H1 (cell line): ENCODE measurements at regions not wholly inside any gene's neighbourhood (a gene's known extent, or its start where the extent isn't known, plus 50 kb on each side); places are given as distances from the start of the nearest gene placed in this dataset.

Experiments
- CTCF ChIA-PET: fragments of 300-600 bp; sonication (Branson Sonifier 250); formaldehyde crosslinking; loops from one replicate; lab custom pipeline; 2021; ENCODE audit not compliant: partially characterized antibody; lab: Charles Lee
- POLR2A ChIA-PET: fragments of 300-600 bp; sonication (Branson Sonifier 250); formaldehyde crosslinking; loops from one replicate; lab custom pipeline; 2021; ENCODE audit warnings: inconsistent platforms; ENCODE audit not compliant: partially characterized antibody; lab: Charles Lee
- DNase-seq, 2 experiments: peaks; one replicate each; pipeline versions ENCODE4 v3.0.0 to v3.0.0-alpha.2; 2010 to 2022; ENCODE audit warnings: low spot score in 2 of 2, low read depth in 1 of 2, mixed read lengths in 1 of 2
- FAIRE-seq: peaks from 2 replicates; lab custom pipeline; 2011; peaks lifted over from hg19 to GRCh38; lab: Jason Lieb, UNC
- H2AFZ ChIP-seq: 2 replicates; pipeline ENCODE4 v1.8.1; 2012; ENCODE audit warnings: low read length, inconsistent platforms
- H2AK5ac ChIP-seq: 2 replicates; pipeline ENCODE4 v1.6.1; 2013; ENCODE audit warnings: low read depth, low read length
- H2BK120ac ChIP-seq: replicated peaks from 2 replicates; pipeline ENCODE3; 2013; ENCODE audit warnings: low read depth, low read length, inconsistent platforms
- H2BK12ac ChIP-seq: 2 replicates; pipeline ENCODE4 v1.6.1; 2013; ENCODE audit warnings: low read depth, low read length
- H2BK15ac ChIP-seq: 2 replicates; pipeline ENCODE4 v1.6.1; 2013; ENCODE audit warnings: low read length
- H2BK20ac ChIP-seq: 2 replicates; pipeline ENCODE4 v1.6.1; 2013; ENCODE audit warnings: low read length
- H2BK5ac ChIP-seq: 2 replicates; pipeline ENCODE4 v1.6.1; 2013; ENCODE audit warnings: low read depth, low read length
- H3K14ac ChIP-seq: 2 replicates; pipeline ENCODE4 v1.6.1; 2013; ENCODE audit warnings: inconsistent platforms; ENCODE audit not compliant: insufficient read length
- H3K18ac ChIP-seq: 2 replicates; pipeline ENCODE4 v1.6.1; 2013; ENCODE audit warnings: low read length; ENCODE audit errors: extremely low read depth
- H3K23ac ChIP-seq: 2 replicates; pipeline ENCODE4 v1.6.1; 2013; ENCODE audit warnings: inconsistent platforms; ENCODE audit not compliant: insufficient read length
- H3K23me2 ChIP-seq: 2 replicates; pipeline ENCODE4 v1.6.1; 2013; ENCODE audit warnings: low read depth, low read length
- H3K27ac ChIP-seq: 2 replicates; pipeline ENCODE4 v1.6.1; 2011; ENCODE audit warnings: low read depth, low read length, inconsistent platforms
- H3K27me3 ChIP-seq, 4 experiments: replicated peaks in 1 of 4; 1 replicate in 1 of 4; 2 replicates in 3 of 4; pipeline versions ENCODE4 v1.6.1 to v1.8.1; 2011 to 2013; ENCODE audit warnings: low read length in 3 of 4, mild to moderate bottlenecking in 3 of 4, inconsistent platforms in 2 of 4, mixed read lengths in 2 of 4, moderate library complexity in 1 of 4; ENCODE audit not compliant: control insufficient read depth in 3 of 4, insufficient read depth in 3 of 4; ENCODE audit errors: extremely low read depth in 1 of 4
- H3K36me3 ChIP-seq, 4 experiments: 2 replicates each; pipeline versions ENCODE4 v1.6.1 to v1.8.1; 2011 to 2013; ENCODE audit warnings: mild to moderate bottlenecking in 4 of 4, low read length in 3 of 4, moderate library complexity in 2 of 4, control low read depth in 1 of 4, inconsistent platforms in 1 of 4; ENCODE audit not compliant: insufficient read depth in 4 of 4, control insufficient read depth in 2 of 4
- H3K4ac ChIP-seq: replicated peaks from 2 replicates; pipeline ENCODE3; 2013; ENCODE audit warnings: low read length, low read depth, mixed read lengths, inconsistent platforms; ENCODE audit not compliant: insufficient read length
- H3K4me1 ChIP-seq, 4 experiments: replicated peaks in 1 of 4; 1 replicate in 1 of 4; 2 replicates in 3 of 4; pipeline versions ENCODE4 v1.6.1 to v1.8.1; 2011 to 2013; ENCODE audit warnings: low read length in 3 of 4, inconsistent platforms in 2 of 4, mixed read lengths in 1 of 4; ENCODE audit not compliant: insufficient read depth in 4 of 4, control insufficient read depth in 3 of 4
- H3K4me2 ChIP-seq, 2 experiments: 2 replicates each; pipeline versions ENCODE4 v1.6.1 to v1.8.1; 2011 to 2013; ENCODE audit warnings: low read depth in 2 of 2, low read length in 2 of 2, control low read depth in 1 of 2, inconsistent platforms in 1 of 2, mild to moderate bottlenecking in 1 of 2; ENCODE audit not compliant: insufficient read depth in 1 of 2
- H3K4me3 ChIP-seq, 4 experiments: fragments of 200-600, 300-600 bp in 1 of 4; sonication (generic), shearing (Covaris generic), sonication (Bioruptor Twin) in 1 of 4; 2 replicates each; pipeline versions ENCODE4 v1.5.1 to v1.8.1; 2011 to 2016; ENCODE audit warnings: low read length in 4 of 4, low read depth in 3 of 4, control low read depth in 2 of 4, inconsistent platforms in 2 of 4, mild to moderate bottlenecking in 2 of 4, mixed read lengths in 1 of 4, moderate library complexity in 1 of 4; ENCODE audit not compliant: insufficient read depth in 2 of 4; ENCODE audit errors: extremely low read depth in 1 of 4
- H3K56ac ChIP-seq: replicated peaks from 2 replicates; pipeline ENCODE3; 2013; ENCODE audit warnings: low read depth, mild to moderate bottlenecking, mixed read lengths, low read length, inconsistent platforms; ENCODE audit not compliant: insufficient read length
- H3K79me1 ChIP-seq: 2 replicates; pipeline ENCODE4 v1.6.1; 2013; ENCODE audit warnings: low read depth, low read length, control low read depth
- H3K79me2 ChIP-seq, 2 experiments: 2 replicates each; pipeline versions ENCODE4 v1.6.1 to v1.8.1; 2012 to 2013; ENCODE audit warnings: low read length in 2 of 2, mild to moderate bottlenecking in 2 of 2, inconsistent platforms in 1 of 2; ENCODE audit not compliant: insufficient read depth in 2 of 2, control insufficient read depth in 1 of 2
- H3K9ac ChIP-seq, 4 experiments: replicated peaks in 1 of 4; 1 replicate in 1 of 4; 2 replicates in 3 of 4; pipeline versions ENCODE4 v1.6.1 to v1.8.1; 2011 to 2013; ENCODE audit warnings: low read depth in 3 of 4, low read length in 3 of 4, control low read depth in 2 of 4, mild to moderate bottlenecking in 2 of 4, moderate library complexity in 2 of 4, inconsistent platforms in 1 of 4; ENCODE audit errors: extremely low read depth in 1 of 4
- H3K9me3 ChIP-seq, 2 experiments: 2 replicates each; pipeline versions ENCODE4 v1.6.1 to v1.8.1; 2012 to 2013; ENCODE audit warnings: mild to moderate bottlenecking in 2 of 2, moderate library complexity in 2 of 2, control low read depth in 1 of 2, inconsistent platforms in 1 of 2, low read depth in 1 of 2, low read length in 1 of 2, mixed read lengths in 1 of 2; ENCODE audit not compliant: insufficient read depth in 2 of 2
- H4K20me1 ChIP-seq, 2 experiments: replicated peaks in 1 of 2; 2 replicates each; pipeline versions ENCODE3 to v1.8.1; 2011 to 2013; ENCODE audit warnings: inconsistent platforms in 2 of 2, low read length in 2 of 2, mild to moderate bottlenecking in 1 of 2; ENCODE audit not compliant: insufficient read depth in 2 of 2, control insufficient read depth in 1 of 2
- H4K5ac ChIP-seq: 2 replicates; pipeline ENCODE4 v1.6.1; 2013; ENCODE audit warnings: low read length, low read depth, mixed read lengths, inconsistent platforms; ENCODE audit not compliant: insufficient read length
- H4K8ac ChIP-seq: 2 replicates; pipeline ENCODE4 v1.8.0; 2013; ENCODE audit warnings: mild to moderate bottlenecking, moderate library complexity, low read length, inconsistent platforms; ENCODE audit not compliant: insufficient read depth; ENCODE audit errors: extremely low read depth
- H4K91ac ChIP-seq: replicated peaks from 2 replicates; pipeline ENCODE3; 2013; ENCODE audit warnings: low read length, mixed read lengths, inconsistent platforms; ENCODE audit not compliant: insufficient read length
- CREB1 ChIP-seq: IDR thresholded peaks from 2 replicates; pipeline ENCODE4 v1.6.1; 2012; ENCODE audit warnings: inconsistent platforms
- CTCF ChIP-seq, 3 experiments: IDR thresholded peaks; 1 replicate in 2 of 3; 2 replicates in 1 of 3; pipeline versions ENCODE4 v1.5.1 to v1.6.1; 2011; ENCODE audit warnings: low read length in 3 of 3, mild to moderate bottlenecking in 3 of 3, inconsistent platforms in 2 of 3, low read depth in 1 of 3, moderate library complexity in 1 of 3; ENCODE audit not compliant: insufficient read depth in 1 of 3; ENCODE audit errors: control extremely low read depth in 1 of 3
- HDAC2 ChIP-seq, 2 experiments: fragments of 300-600 bp in 1 of 2; sonication (generic) in 1 of 2; IDR thresholded peaks; 2 replicates each; pipeline ENCODE4 v1.6.1; 2011 to 2012; ENCODE audit warnings: low read depth in 2 of 2, low read length in 2 of 2, mild to moderate bottlenecking in 2 of 2, moderate library complexity in 2 of 2, borderline replicate concordance in 1 of 2, inconsistent platforms in 1 of 2
- POU5F1 ChIP-seq: IDR thresholded peaks from 2 replicates; pipeline ENCODE4 v1.6.1; 2011; ENCODE audit warnings: low read depth, mild to moderate bottlenecking, low read length, moderate library complexity
- RAD21 ChIP-seq, 2 experiments: IDR thresholded peaks in 1 of 2; conservative IDR thresholded peaks in 1 of 2; 2 replicates each; pipeline ENCODE4 v1.6.1; 2011; ENCODE audit warnings: low read depth in 2 of 2, low read length in 2 of 2, improper control_type of control experiment in 1 of 2, inconsistent platforms in 1 of 2, mild to moderate bottlenecking in 1 of 2, moderate library complexity in 1 of 2
- RNF2 ChIP-seq: fragments of 200-900, 300-1000 bp; sonication (generic); IDR thresholded peaks from 2 replicates; pipeline ENCODE4 v1.7.1; 2016; ENCODE audit warnings: borderline replicate concordance, low read depth, mild to moderate bottlenecking, antibody characterized with exemption, low read length; ENCODE audit not compliant: poor library complexity, severe bottlenecking; ENCODE audit errors: missing control alignments
- TAF1 ChIP-seq: IDR thresholded peaks from 2 replicates; pipeline ENCODE4 v1.6.1; 2011; ENCODE audit warnings: mild to moderate bottlenecking, low read depth, low read length
- TAF7 ChIP-seq: optimal IDR thresholded peaks from 2 replicates; pipeline ENCODE3; 2011; ENCODE audit warnings: low read depth, mild to moderate bottlenecking, inconsistent platforms, low read length, moderate library complexity, borderline replicate concordance
- WGBS, 2 experiments: shearing (Covaris generic) in 1 of 2; methylation state at CpG; one replicate each; pipeline versions ENCODE4 v1.1.6 to v1.1.7; 2013 to 2015; ENCODE audit warnings: low lambda C conversion rate in 2 of 2, mixed read lengths in 2 of 2, inconsistent platforms in 1 of 2, low coverage in 1 of 2, missing lambda C conversion rate in 1 of 2; ENCODE audit not compliant: insufficient replicate concordance in 2 of 2, insufficient coverage in 1 of 2, insufficient read length in 1 of 2; ENCODE audit errors: extremely low coverage in 1 of 2, missing lambda C conversion rate in 1 of 2; 5-methylcytosine and 5-hydroxymethylcytosine counted together

DNA sequence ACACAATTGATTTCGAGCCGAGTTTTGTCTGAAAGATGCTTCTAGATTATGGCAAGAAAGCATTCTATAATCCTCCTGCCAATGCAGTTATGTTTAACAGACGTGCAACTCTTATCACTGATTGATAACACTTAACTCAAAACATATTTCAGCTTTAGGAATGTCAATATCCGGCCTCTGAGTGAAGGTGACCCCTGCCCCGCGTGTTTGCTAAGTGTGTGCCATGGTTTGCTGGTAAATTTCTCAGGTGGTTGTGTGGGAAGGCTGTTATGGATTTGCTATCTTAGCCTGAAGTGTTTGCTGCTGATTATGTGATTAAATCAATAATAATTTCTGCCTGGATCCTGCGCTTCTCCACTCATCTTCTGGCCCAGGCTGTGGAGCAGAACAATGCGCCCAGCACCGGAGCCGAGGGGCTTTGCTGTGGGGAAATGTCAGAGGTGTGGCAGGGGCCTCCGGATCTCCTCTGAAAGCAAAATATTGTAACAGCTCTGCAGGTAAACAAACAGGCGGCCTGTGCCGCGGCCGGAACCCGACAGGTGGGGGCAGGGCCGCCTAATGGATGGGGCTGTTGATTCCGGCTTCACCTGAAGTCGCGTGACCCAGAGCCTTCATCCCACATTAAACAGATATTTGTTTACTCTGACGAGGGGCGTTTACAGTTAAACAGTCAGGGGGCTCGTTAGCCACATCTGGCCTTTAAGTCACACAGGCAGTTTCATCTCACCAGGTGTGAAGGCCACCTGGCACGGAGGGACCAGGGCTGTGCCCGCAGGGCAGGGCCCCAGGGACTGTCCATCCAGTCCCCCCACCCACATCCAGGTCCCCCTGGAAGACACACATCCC is 210.7 kb upstream of the SALL3 start:
- Histone ChIP-seq H2AFZ (no peak overlapping the region), H3K4me2 (no peak overlapping the region), H3K9me3 (no peaks in the 10 kb centered on the region), H3K4ac (no peak overlapping the region), H2BK120ac (no peak overlapping the region), H3K27ac (no peak overlapping the region), H3K79me1 (no peaks in the 10 kb centered on the region), H3K18ac (peak overlapping the region; percentile 60; the same call in 1 of the 2 replicates), H2BK15ac (no peak overlapping the region), H2BK20ac (no peak overlapping the region), H2BK5ac (no peak overlapping the region), H3K9ac (no peak overlapping the region), H4K5ac (no peak overlapping the region), H3K23me2 (no peaks in the 10 kb centered on the region), H3K14ac (no peak overlapping the region), H3K4me1 (peaks cover 0 to 26% (median 5%) of the 10 kb centered on the region in 4 experiments; a peak in 4 of 7 replicates), H2AK5ac (no peak overlapping the region), H2BK12ac (no peak overlapping the region), H3K36me3 (no peaks in the 10 kb centered on the region), H4K91ac (no peak overlapping the region), H3K56ac (no peak overlapping the region), H3K79me2 (no peaks in the 10 kb centered on the region), H3K27me3 (no peaks in the 10 kb centered on the region; a peak in 1 of 7 replicates), H3K4me3 (no peak overlapping the region), H3K23ac (no peak overlapping the region), H4K20me1 (no peaks in the 10 kb centered on the region), H4K8ac (0 out of 2 replicates have a peak overlapping the region, but pooled peaks have one; percentile 14)
- DNase-seq, result no peak
- ChIA-PET POLR2A (no interaction called here), CTCF (interaction anchor here (0.6 to 1.9 kb wide), 5 partner anchors 11 to 110 kb away, joined by 3 to 6 read pairs (median 3); no protein-coding TSS in a partner anchor)
- WGBS, 2 experiments, result 81% methylated on average over 25 of the region's 25 CpGs; no CpG with 5 or more reads in 1 of the 2 experiments
- FAIRE-seq, result no peak
- TF ChIP-seq RAD21 (IDR thresholded peaks at IDR 0.05 in 1 of 2, conservative IDR thresholded peaks at IDR 0.05 in 1 of 2; ENCODE audit: low read depth in 2 of 2, low read length in 2 of 2) (no peak; a peak in 1 of 4 replicates), TAF1 (no peak), RNF2 (no peak), TAF7 (no peak), POU5F1 (no peak), HDAC2 (IDR thresholded peaks at IDR 0.05; ENCODE audit: borderline replicate concordance in 1 of 2, low read depth in 2 of 2, low read length in 2 of 2) (no peak), CTCF (IDR thresholded peaks at IDR 0.05; ENCODE audit: control extremely low read depth in 1 of 3, insufficient read depth in 1 of 3, low read depth in 1 of 3, low read length in 3 of 3) (no peak), CREB1 (no peak)
